GM12891 (cell line): ENCODE measurements at regions not wholly inside any gene's neighbourhood (a gene's known extent, or its start where the extent isn't known, plus 50 kb on each side); places are given as distances from the start of the nearest gene placed in this dataset.

ENCODE experiments used
- POLR2A ChIP-seq: IDR thresholded peaks from 2 replicates; pipeline ENCODE4 v1.6.1; 2011; ENCODE audit warnings: low read depth, low read length, control low read depth
- POLR2AphosphoS5 ChIP-seq: IDR thresholded peaks from 2 replicates; pipeline ENCODE4 v1.6.1; 2011; ENCODE audit warnings: low read depth, low read length, control low read depth
- POU2F2 ChIP-seq: IDR thresholded peaks from 2 replicates; pipeline ENCODE4 v1.6.1; 2011; ENCODE audit warnings: low read depth, mild to moderate bottlenecking, control low read depth, low read length, moderate library complexity
- TAF1 ChIP-seq: IDR thresholded peaks from 2 replicates; pipeline ENCODE4 v1.6.1; 2011; ENCODE audit warnings: low read depth, low read length, control low read depth

DNA sequence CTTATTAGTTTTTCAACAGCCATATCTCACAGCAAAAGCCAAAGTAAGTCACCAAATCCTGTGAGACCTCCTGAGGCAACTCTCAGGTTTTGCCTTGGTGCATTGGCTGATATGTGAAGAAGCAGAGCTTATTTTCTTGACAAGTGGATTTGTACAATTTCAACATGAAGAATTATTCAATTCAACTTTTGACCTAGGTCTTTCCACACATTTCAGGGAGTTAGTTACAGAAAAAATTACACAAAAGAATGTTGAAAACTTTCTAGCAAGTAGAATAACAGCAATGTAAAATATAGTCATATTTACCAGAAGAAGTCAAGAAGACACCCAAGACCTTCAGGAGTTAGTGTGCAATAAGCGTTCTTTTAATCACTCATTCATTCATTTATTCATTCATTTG is 62.4 kb upstream of the ADRB2 start:
- TF ChIP-seq POLR2A (no peak), POLR2AphosphoS5 (no peak), TAF1 (no peak), POU2F2 (no peak)
